ENCODE measurements at regions not wholly inside any gene's neighbourhood (a gene's known extent, or its start where the extent isn't known, plus 50 kb on each side); places are given as distances from the start of the nearest gene placed in this dataset.

DNA sequence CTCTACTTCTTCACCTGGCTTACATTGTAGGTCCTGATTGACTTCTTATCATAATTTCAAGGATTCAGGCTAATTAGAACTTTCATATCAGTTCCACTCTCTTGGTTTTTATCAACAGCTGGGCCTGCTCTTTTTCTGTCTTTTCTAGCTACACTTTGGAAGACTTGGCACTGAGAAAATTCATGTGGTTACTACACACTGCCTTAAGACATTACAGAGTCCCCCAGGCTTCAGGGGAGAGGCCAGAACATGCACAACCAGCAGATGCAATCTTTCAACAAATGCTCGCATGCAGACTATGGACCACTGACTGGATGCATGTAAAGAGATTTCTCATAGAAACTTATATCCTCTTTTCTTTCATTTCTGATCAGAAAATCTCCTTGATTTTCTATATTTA, 423.5 kb downstream of the TUSC7 start:
- DNase-seq, result no peak

DNA sequence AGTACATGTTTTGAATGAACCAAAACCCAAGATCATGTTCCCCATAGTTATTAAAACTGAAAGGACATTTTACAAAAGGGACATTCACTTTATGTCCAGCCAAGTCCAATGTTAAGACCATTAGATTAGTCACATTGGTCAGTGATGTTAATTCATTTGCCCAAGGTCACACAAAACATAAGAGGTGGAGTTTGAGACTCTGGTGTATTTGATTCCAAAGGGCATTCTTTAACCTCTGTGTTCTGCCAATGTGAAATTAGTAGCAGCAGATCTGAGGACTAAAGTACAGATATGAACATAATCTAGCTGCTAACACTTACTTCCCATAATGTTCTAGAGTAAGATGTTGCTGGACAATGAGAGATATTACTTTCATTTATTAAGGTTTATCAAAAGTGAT, 425.6 kb downstream of the TUSC7 start:
- DNase-seq, result no peak

DNA sequence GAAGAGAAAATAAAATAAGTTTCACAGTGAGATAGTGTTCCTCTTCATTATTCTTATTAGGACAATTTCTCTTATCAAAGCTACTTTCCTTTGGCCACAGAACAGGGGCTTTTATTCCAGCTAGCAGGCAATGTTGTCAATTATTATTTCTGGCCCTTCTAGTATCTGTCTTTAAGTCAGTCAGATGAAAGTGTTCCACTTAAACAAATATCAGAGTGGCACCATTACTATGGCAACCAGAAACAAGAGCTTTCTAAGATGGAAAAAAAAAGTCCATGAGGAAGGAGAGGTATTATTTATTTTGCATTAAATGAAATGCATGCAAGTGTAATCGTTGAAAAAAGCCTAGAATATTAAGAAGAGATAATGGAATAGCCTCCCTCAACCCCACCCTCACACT, 426.4 kb downstream of the TUSC7 start:
- no peak for DNase-seq

DNA sequence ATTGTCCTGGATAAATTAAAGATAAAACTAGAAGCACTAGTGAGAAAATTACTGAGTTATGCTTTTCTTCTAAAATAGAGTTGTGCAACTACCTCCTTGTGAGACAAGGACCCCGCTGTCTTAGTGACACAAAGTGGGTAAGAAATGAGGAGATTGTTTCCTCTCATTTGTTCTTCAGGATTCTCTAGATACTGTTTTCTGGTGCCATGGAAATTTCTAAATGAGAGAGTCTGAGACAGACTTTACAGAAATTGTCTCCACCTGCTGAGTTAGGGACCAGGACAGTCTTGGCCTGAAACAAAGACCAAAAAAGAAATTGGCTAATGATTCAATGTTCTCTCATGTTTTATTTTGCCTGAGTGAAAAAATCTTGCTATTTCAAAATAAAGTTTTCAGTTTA, 427.5 kb downstream of the TUSC7 start:
- DNase-seq, result no peak

DNA sequence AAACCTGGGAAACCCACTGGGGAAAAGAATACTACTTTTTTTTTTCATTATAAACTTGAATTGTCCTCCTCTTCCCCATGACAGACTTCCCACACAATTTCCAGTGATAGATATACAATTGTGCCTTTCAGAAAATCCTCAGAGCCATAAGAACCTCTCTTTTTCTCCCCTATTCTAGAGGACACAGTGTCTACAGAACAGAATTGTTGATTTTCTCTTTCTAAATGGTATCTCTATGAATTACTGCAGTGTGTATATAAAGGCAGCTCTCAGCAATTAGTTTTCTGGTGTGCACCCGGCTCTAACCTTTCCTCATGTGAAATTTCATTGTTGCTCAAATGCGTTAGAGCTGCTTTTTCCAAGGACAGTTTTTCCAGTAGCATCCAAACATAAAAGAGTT, 430.1 kb downstream of the TUSC7 start:
- no peak for DNase-seq

DNA sequence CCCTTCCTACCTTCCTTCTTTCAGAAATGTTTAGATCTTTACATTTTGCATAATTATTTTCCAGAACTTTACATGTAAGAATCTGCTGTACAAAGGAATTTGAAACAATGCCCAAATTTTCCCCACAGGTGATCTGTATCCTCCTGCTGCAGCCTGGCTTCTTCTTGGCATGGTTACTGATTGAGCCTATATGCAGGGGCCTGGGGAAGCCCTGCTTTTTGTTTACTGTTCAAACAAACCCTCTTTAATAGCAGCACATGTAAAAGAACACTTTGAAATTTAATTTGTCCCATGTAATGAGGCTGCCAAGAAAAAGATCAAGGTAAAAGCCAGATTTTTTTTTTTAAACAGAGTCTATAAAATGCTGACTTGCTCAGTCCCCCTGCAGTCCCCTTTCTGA, 432.2 kb downstream of the TUSC7 start:
- no peak for DNase-seq

DNA sequence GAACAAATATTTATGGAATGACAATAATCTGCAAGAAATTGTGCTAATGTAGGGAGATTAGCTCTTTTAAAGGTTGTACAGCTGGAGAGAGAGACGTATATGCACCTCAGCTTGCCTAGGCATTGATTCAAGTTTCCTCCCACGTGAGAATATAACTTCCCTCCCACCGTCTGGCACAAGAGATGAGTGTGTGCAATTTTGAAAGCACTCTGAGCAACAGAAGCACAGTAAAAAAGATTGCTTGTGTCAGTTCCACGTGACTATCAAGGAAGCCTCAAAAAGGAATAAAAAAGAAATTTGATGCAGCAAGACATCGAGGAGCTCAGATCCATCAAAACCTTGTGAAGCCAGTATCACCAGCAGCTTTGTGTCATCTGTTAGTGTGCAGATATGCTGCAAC, 435.3 kb downstream of the TUSC7 start:
- no peak for DNase-seq

DNA sequence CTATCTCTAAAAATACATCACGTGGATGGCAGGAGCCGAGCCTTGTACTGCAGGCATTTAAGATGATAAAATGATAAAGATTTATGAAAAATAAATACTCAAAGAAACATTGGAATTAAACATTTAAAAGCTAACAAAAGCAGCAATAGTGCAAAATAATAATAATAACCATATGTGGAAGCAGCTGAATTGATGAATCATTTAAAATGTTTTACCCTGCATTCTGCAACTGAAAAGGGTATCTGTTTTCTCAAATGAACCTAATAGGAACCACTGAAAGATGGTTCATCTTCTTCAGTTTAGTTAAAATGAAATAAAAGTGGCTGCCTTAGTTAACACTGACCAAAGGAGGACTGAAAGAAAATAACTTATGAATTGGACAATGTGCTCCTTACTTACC, 436.1 kb downstream of the TUSC7 start:
- DNase-seq, result no peak

DNA sequence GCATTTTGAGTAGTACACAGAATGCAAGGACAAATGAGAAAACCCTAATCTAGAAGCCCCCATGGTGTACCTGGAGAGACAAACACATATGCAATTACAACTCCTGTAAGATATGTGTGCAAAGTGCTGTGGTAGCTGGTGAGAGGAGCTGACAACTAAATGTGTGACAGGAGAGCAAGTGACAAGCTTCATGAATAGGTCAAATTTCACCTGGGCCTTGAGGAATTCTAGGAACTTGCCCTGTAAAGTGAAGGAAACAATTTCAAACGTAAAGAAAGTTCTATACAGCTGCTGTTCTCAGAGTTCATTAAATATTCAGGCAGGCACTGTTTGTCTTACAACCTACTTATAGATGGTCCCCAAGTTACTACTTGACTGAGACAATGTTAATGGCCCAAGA, 437.0 kb downstream of the TUSC7 start:
- no peak for DNase-seq

DNA sequence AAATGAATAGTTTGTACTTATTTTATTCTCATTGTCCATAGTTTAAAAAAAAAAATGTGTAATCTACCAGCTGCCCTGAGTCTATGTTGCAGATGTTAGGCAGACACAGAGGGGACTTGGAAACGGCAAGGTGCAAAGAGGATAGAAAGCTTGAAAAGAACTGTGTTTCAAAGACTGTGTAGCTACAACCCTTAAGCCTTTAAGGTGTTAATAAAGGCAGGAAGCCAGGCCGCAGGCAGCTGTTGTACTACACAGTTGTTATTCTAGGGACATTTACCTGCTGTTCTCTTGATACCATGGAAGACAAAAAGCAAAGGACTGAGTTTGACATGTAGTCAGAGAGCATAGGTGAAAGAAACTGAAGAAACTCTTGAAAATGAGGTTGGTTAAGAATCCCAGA, 440.0 kb downstream of the TUSC7 start:
- DNase-seq, result no peak

DNA sequence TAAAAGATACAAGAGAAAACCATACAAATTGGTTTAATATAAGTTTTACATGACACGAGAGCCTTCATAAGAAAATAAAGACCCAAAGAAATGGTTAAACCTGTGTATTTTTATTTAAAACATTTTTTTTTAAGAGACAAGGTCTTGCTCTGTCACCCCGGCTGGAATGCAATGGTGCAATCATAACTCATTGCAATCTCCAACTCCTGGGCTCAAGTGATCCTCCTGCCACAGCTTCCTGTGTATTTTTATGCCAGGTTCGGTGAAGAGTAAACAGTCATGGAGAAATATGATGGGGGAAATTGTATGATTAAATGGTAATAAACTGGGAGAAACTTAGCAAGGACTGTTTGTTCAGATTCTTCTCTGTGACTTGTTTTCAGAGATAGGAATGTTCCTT, 441.0 kb downstream of the TUSC7 start:
- no peak for DNase-seq

DNA sequence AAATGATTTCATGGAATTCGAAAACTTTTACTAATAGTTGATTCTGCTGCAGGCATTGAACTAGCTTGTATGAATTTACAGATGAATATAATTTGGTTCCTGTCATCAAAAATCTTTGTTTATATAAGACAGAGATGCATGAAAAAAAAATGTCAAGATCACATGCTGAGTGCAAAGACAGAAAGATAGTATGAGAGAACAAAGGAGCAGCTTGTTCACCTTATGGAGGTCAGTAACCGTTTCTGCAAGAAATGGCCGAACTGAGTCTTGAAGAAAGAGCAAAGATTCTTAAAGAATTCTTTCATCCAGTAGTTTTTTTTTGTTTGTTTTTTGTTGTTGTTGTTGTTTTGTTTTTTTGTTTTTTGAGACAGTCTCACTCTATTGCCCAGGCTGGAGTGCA, 450.6 kb downstream of the TUSC7 start:
- DNase-seq, result no peak

DNA sequence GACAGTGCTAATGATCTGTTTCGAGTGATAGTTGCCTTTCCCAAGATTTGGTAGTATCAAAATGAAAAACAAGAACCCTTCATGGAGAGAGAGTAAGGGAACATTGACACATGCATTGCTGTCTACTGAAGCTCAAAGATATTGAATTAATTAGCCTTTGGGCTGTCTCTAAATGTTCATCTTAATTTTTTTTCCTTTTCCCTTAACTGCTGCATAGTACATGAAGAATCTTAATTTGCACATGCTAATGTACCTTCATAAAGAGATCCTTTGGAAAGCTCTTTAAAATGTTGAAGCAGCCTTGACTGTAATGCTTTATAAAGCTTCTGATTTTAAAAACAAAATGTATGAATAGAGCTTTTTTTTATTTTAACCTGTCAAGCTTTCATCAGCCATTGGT, 452.2 kb downstream of the TUSC7 start:
- DNase-seq, result no peak

DNA sequence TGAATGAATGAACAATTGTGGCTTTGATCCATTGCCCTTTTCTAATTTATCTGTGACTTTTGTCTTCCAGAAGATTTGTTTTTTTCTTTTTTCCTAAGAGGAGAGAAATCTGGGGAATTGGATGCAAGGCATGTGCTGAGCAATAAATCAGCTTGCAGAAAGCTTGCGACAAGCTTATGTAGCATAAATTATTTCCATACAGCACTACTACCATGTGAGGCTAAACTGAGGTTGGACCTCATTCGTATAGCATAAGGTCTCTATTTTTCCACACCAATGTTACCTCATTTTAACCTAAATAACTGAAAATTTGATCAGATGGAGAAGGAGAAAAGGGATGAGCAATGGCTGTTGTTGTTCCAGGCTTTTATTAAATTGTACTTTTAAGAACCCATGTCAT, 455.6 kb downstream of the TUSC7 start:
- no peak for DNase-seq

DNA sequence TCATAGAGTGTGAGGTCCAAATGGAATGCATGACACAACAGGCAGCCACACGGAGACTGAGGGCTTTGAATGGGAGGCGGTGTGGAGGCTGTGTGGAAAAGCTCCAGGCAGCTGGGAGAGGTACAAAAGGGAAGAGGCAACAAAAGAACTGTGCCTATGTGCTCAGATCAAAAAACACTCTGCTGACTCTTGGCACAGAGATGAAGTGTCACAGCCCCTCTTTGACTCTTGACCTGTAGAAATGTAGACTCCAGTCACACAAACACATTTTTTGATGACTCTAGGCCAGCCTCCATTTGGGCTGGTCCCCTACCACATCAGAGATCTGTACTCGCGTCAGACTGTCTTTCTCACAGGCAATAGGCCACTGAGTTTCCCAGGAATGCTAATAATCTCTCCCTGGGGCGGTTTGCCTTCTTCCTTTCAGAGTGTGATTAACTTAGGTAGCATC, 456.0 kb downstream of the TUSC7 start:
- no peak for DNase-seq

DNA sequence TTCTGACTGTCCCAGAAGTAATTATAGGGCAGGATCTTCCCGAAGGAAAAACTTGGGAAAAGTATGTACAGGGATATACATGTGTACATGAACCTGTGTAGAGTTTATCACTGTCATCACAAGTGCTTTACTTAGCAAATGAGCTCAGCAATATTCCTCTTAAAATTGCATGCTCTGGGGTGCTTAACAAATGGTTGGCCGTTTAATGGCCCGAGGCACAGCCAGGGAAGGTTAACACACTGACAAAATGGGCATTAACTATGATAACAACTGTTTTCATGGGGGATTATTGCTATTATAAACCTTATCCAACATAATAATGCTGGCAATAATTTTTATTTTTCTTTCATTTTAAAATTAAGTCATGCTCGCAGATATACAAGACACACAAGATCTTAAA, 459.3 kb downstream of the TUSC7 start:
- DNase-seq, result no peak

DNA sequence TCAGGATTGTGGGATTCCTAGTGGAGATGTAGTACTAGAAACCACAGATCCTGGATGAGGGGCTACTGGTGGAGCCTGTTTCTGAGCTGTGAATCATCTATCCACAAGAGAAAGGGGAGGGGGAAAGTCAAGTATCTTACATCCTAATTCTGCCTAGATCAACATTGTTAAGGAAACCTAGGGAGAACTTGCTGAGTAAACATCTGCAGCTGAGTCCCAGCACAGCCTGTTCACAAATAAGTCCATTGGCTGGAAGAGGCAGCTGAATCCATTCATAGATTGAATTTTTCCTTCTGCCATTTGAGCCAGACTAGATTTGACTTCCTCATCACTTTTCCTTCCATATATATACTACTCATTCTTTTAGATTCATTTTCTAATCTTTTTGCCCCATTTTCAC, 460.5 kb downstream of the TUSC7 start:
- no peak for DNase-seq

DNA sequence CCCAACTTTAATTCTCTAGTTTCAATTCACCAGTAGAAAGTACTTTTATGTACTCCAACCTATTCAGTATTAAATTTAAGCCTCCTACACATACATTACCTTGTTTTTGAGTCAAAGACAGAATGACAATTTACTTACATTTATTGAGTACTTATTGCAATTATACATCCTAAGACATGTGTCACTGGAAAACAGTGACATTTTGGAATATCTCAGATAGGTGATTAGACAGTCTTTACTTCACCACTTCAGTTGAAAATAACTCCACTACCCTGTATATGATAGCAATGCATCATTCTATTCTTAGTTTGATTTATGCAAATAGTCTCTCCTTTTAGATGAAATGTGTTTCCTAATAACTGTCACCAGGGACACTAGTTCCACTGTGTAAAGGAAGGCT, 461.5 kb downstream of the TUSC7 start:
- no peak for DNase-seq

DNA sequence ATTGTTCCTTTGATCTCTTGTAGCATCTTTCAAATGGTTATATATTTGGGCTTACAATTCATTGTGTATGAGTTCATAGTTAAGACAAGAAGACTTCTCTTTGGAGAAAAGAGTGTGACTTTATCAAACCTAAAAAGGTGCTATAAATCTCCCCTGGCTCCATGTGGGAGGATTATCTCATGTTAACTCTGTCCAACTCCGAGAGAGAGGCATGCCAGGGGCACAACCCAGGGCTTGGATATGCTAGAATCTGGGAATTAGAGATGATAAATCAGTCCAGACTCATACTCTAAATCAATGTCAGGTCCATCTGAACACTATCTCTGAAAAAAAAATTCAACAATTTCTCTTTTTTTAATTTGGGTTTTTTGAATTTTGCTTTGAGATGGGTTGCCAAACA, 462.8 kb downstream of the TUSC7 start:
- no peak for DNase-seq

DNA sequence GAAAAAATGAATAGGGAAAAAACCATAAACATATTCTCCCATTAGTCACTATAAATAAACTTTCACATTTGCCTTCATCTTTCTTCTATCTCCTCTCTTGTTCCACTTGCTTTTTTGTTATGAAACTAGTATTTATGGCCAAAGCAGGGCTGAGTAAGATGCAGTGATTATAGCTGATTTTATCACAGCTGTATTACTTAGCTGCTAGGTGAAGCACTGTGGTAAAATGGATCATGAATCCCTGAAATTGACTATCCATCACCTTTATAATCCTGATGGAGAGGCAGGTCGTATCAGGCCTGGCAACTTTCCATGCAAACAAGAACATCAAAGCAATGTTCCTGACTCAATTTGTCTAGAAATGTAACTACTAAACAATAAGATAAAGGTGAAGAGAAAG, 471.6 kb downstream of the TUSC7 start:
- no peak for DNase-seq

DNA sequence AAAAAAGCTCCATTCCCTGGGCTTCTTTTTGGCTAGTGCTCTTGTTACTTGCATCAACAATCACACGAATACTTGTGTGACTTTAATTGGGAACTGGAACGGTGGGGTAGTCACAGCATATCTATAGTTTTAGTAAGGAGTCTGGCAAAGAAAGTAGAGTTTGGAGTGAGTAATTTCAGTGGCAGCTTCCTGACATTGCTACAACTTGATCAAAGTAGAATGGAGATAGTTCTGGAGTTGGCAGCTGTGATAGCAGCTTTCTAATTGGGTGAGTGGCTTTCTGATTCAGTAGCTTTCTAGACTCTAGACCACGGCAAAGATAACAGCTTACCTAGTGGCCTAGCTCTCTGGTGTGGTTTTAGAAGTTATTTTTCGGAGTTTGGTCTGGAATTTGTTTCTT, 475.0 kb downstream of the TUSC7 start:
- no peak for DNase-seq

DNA sequence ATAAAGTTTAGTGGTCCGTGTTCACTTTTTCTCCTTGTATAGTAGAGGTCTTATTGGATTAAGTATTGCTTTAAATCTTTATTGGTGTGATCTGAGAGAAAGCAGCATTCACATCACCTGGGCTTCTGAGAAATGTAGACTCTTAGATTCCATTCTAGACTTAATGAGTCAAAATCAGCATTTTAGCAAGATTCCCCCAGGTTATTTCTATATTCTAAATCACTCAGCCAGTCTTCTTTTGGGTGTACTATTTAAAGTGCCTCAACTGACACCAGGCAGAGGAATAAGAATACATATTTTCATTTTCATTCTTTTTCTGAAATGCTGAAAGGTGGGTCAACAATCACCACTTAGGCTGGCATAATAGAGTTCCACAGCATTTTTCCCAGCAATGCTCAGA, 481.7 kb downstream of the TUSC7 start:
- DNase-seq, result no peak

DNA sequence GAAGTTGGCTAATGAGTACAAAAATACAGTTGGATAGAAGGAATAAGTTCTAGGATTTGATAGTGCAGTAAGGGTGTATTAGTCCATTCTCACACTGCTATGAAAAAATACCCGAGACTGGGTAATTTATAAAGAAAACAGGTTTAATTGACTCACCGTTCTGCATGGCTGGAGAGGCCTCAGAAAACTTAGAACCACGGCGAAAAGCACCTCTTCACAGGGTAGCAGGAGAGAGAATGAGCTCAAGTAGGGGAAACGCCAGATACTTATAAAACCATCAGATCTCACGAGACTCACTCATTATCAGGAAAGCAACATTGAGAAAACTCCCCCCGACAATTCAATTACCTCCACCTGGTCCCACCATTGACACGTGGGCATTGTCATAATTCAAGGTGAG, 483.3 kb downstream of the TUSC7 start:
- DNase-seq, result no peak

DNA sequence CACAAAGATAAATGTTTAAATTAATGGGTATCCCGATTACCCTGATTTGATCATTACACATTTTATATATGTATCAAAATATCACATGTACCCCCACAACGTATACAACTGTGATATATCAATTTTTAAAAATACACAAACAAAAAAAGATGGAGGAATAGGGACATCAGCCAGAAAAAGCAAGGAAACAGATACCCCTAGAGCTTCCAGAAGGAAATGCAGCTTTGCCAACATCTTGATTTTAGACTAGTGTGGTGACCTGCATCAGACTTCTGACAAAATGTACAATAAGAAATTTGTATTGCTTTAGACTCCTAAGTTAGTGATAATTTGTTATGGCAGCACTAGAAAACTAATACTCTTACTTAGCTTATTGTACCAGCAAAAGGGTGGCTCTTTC, 483.8 kb downstream of the TUSC7 start:
- DNase-seq, result no peak

DNA sequence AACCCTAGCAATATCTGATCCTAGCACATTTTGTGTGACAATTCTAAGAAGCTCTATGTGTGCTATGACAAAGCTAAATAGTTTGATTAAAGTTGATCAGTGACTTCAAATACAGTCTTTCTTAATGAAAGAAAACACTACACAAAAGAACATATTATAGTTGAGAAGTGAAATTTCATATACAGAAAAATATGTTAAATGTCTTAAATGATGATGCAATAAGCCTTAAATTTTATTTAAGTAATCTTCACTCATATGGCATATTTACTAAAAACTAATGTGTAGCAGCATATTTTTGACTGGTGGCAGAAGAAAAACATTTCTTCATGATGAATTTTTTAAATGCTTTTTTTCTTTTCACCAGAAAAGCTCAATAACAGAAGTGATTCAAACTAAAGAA, 485.5 kb downstream of the TUSC7 start:
- no peak for DNase-seq

DNA sequence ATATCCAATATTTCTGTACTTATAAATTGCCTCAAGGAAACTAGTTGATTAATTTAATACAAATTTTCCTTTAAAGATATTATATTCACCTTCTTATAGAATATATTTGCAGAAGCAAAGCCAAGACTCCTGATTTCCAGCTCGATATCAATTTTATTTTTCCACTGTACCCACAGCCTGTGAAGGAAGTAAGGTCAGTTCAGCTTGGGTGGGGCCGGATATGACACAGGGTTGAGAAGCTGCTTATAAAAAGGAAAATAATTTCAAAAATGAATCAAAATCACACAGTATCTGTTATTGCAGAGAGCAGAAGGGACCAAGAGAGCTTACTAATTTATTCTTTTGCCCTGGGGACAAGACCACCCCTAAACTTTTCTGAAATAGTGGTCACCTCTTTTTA, 491.4 kb downstream of the TUSC7 start:
- DNase-seq, result no peak

All from activated T-cell treated with anti-CD3 and anti-CD28 coated beads, Interleukin-2, amount 50 U/mL, for 1 hour (primary cell).